HG03520 (cell line): ENCODE measurements at regions not wholly inside any gene's neighbourhood (a gene's known extent, or its start where the extent isn't known, plus 50 kb on each side); places are given as distances from the start of the nearest gene placed in this dataset.
"Not testable (repeated sequence)": the region's sequence is repeated elsewhere in the genome, so short reads cannot be mapped to it uniquely, and the experiment has no call there.

ENCODE experiments used
- ATAC-seq: cut with Tn5 transposase; IDR thresholded peaks from one replicate; pipeline ENCODE4 v1.9.1; 2021; ENCODE audit warnings: mild to moderate bottlenecking, moderate library complexity; ENCODE audit not compliant: unreplicated experiment

GRCh38 chr4:114282937-114283336 lies 303.5 kb upstream of the ARSJ start:
- no peak for ATAC-seq

- ATAC-seq: no peak
Observed at GRCh38 chr4:114284629-114285028, 305.2 kb upstream of the ARSJ start.

GRCh38 chr4:114286262-114286810 lies 306.9 kb upstream of the ARSJ start:
- ATAC-seq: no peak

- ATAC-seq: no peak
Observed at GRCh38 chr4:114287079-114287696, 307.7 kb upstream of the ARSJ start.

GRCh38 chr4:114296126-114296525 lies 302.5 kb upstream of the UGT8 start:
- no peak for ATAC-seq

GRCh38 chr4:114302472-114302871 lies 296.1 kb upstream of the UGT8 start:
- ATAC-seq: peak; percentile 50

- no peak for ATAC-seq
Observed at GRCh38 chr4:114304046-114304445, 294.6 kb upstream of the UGT8 start.

GRCh38 chr4:114304567-114304966 lies 294.0 kb upstream of the UGT8 start:
- ATAC-seq: no peak

GRCh38 chr4:114306946-114307345 lies 291.7 kb upstream of the UGT8 start:
- ATAC-seq: no peak

GRCh38 chr4:114310296-114310925 lies 288.2 kb upstream of the UGT8 start:
- no peak for ATAC-seq

GRCh38 chr4:114311787-114312186 lies 286.8 kb upstream of the UGT8 start:
- ATAC-seq: no peak

- ATAC-seq: no peak
Observed at GRCh38 chr4:114312338-114312737, 286.3 kb upstream of the UGT8 start.

- no peak for ATAC-seq
Observed at GRCh38 chr4:114316789-114317188, 281.8 kb upstream of the UGT8 start.

GRCh38 chr4:114317564-114317963 lies 281.0 kb upstream of the UGT8 start:
- no peak for ATAC-seq

GRCh38 chr4:114318309-114318708 lies 280.3 kb upstream of the UGT8 start:
- ATAC-seq: no peak

GRCh38 chr4:114320126-114320525 lies 278.5 kb upstream of the UGT8 start:
- ATAC-seq: no peak

- ATAC-seq: no peak
Observed at GRCh38 chr4:114321366-114321765, 277.2 kb upstream of the UGT8 start.

- ATAC-seq: no peak
Observed at GRCh38 chr4:114323841-114324240, 274.8 kb upstream of the UGT8 start.

- no peak for ATAC-seq
Observed at GRCh38 chr4:114326358-114326757, 272.2 kb upstream of the UGT8 start.

- no peak for ATAC-seq
Observed at GRCh38 chr4:114332119-114332518, 266.5 kb upstream of the UGT8 start.

- ATAC-seq: not testable (repeated sequence)
Observed at GRCh38 chr4:114334363-114334762, 264.2 kb upstream of the UGT8 start.

- ATAC-seq: no peak
Observed at GRCh38 chr4:114334884-114335330, 263.7 kb upstream of the UGT8 start.
